Lower lobe of right lung (tissue), 2 donors: ENCODE measurements at regions not wholly inside any gene's neighbourhood (a gene's known extent, or its start where the extent isn't known, plus 50 kb on each side); places are given as distances from the start of the nearest gene placed in this dataset.

Experiments used
- ATAC-seq, 2 donors: fragments of 200-7000 bp; cut with Tn5 transposase; one replicate each; pipeline ENCODE4 v1.9.1; 2020 to 2022; ENCODE audit warnings: mild to moderate bottlenecking in 2 of 2, moderate library complexity in 2 of 2
- DNase-seq: peaks from one replicate; pipeline ENCODE4 v3.0.0-alpha.2; 2020
- H3K27ac ChIP-seq: fragments of 200-600 bp; one replicate; pipeline ENCODE4 v1.8.0; 2022
- H3K27me3 ChIP-seq: fragments of 200-600 bp; one replicate; pipeline ENCODE4 v1.8.0; 2022; ENCODE audit warnings: low read depth
- H3K36me3 ChIP-seq: fragments of 200-600 bp; one replicate; pipeline ENCODE4 v1.8.0; 2022; ENCODE audit warnings: mild to moderate bottlenecking
- H3K4me1 ChIP-seq: fragments of 200-600 bp; one replicate; pipeline ENCODE4 v1.8.0; 2022
- H3K4me3 ChIP-seq: fragments of 200-600 bp; one replicate; pipeline ENCODE4 v1.8.0; 2022; ENCODE audit warnings: mild to moderate bottlenecking
- H3K9me3 ChIP-seq: fragments of 200-600 bp; one replicate; pipeline ENCODE4 v1.8.0; 2022
- intact Hi-C: fragments of 100-400 bp; cut with DNase I; formaldehyde crosslinking; loops from one replicate; pipeline ENCODE4 v1.11.0; 2022
- TF ChIP-seq, protein P1 (sequence below): fragments of 200-600 bp; IDR thresholded peaks from one replicate; pipeline ENCODE4 v1.8.0; 2022; ENCODE audit warnings: antibody characterized with exemption, mild to moderate bottlenecking
- donor health status: DM: no; HTN: yes; CAD: no; lungs with severe emphysema.

GRCh38 chr2:143852759-143853158 lies 667.2 kb downstream of the ZEB2 start:
- H3K27ac ChIP-seq: no peak overlapping the region
- H3K27me3 ChIP-seq: no peaks in the 10 kb centered on the region
- TF ChIP-seq, protein P1, sequence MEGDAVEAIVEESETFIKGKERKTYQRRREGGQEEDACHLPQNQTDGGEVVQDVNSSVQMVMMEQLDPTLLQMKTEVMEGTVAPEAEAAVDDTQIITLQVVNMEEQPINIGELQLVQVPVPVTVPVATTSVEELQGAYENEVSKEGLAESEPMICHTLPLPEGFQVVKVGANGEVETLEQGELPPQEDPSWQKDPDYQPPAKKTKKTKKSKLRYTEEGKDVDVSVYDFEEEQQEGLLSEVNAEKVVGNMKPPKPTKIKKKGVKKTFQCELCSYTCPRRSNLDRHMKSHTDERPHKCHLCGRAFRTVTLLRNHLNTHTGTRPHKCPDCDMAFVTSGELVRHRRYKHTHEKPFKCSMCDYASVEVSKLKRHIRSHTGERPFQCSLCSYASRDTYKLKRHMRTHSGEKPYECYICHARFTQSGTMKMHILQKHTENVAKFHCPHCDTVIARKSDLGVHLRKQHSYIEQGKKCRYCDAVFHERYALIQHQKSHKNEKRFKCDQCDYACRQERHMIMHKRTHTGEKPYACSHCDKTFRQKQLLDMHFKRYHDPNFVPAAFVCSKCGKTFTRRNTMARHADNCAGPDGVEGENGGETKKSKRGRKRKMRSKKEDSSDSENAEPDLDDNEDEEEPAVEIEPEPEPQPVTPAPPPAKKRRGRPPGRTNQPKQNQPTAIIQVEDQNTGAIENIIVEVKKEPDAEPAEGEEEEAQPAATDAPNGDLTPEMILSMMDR: no peak
- H3K36me3 ChIP-seq: no peaks in the 10 kb centered on the region
- no peak overlapping the region for H3K4me3 ChIP-seq
- ATAC-seq (no peak), DNase-seq (no peak)
- intact Hi-C loops: no loop called here
- no peaks in the 10 kb centered on the region for H3K4me1 ChIP-seq
- no peaks in the 10 kb centered on the region for H3K9me3 ChIP-seq

GRCh38 chr2:143850084-143850483 lies 669.8 kb downstream of the ZEB2 start:
- TF ChIP-seq, protein P1: no peak
- Histone ChIP-seq H3K36me3 (no peaks in the 10 kb centered on the region), H3K27ac (no peak overlapping the region), H3K4me3 (no peak overlapping the region), H3K9me3 (no peaks in the 10 kb centered on the region), H3K27me3 (no peaks in the 10 kb centered on the region), H3K4me1 (no peaks in the 10 kb centered on the region)
- DNase-seq: no peak
- ATAC-seq: no peak
- intact Hi-C loops: no loop called here

DNA sequence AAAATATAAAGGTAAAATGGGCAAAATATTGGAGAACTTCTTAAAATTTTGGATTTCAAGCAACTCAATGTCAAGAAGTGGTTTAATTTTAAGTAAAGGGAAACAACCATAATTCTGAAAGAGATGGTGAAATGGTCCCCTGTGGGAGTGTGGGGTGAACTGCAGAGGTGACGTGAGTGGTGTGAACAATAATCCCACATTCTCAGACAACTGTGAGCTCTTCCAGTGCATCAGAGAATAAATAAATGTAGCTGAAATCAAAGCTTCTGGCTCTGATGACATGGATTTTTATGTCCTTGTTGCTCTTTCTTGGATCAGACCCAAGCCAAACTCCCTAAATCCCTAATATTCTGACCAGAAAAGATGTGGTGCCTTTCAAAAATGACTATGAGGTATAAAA lies 672.7 kb downstream of the ZEB2 start:
- TF ChIP-seq, protein P1: no peak
- ATAC-seq: no peak

DNA sequence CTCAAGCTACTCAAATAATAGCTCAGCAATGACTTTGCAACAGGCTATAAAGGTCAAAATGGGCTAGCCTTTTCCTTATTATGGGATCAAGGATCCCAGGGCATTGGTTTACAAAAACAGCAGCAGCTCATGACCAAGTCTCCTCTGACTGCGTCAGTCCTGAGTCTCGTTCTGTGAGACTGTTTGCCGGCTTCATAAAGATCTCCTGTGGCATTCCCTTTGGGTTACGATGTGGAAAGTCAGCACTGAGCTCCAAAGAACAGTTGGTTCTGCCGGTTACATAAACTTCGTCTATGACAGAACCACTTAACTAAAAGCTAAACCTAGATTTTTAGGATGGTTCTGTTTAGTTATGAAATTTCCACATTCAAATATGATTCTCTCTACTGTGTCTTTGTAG lies 674.9 kb downstream of the ZEB2 start:
- ATAC-seq: no peak
- DNase-seq: no peak

More for the DNA sequence above, 672.7 kb downstream of the ZEB2 start:
- no peak for DNase-seq
- Histone ChIP-seq H3K4me1 (no peaks in the 10 kb centered on the region), H3K27me3 (no peaks in the 10 kb centered on the region), H3K36me3 (no peaks in the 10 kb centered on the region), H3K9me3 (no peaks in the 10 kb centered on the region), H3K4me3 (no peak overlapping the region), H3K27ac (no peak overlapping the region)
- intact Hi-C loops: no loop called here

GRCh38 chr2:143843686-143844085 lies 676.2 kb downstream of the ZEB2 start:
- Histone ChIP-seq H3K27me3 (no peaks in the 10 kb centered on the region), H3K4me3 (no peak overlapping the region), H3K36me3 (no peaks in the 10 kb centered on the region), H3K27ac (no peak overlapping the region), H3K9me3 (no peaks in the 10 kb centered on the region), H3K4me1 (no peaks in the 10 kb centered on the region)
- ATAC-seq (no peak), DNase-seq (no peak)
- TF ChIP-seq, protein P1: no peak
- intact Hi-C loops: no loop called here

More for the DNA sequence above, 674.9 kb downstream of the ZEB2 start:
- no peak overlapping the region for H3K27ac ChIP-seq
- TF ChIP-seq, protein P1: no peak
- H3K9me3 ChIP-seq: no peaks in the 10 kb centered on the region
- intact Hi-C loops: no loop called here
- H3K27me3 ChIP-seq: no peaks in the 10 kb centered on the region
- no peaks in the 10 kb centered on the region for H3K36me3 ChIP-seq
- no peak overlapping the region for H3K4me3 ChIP-seq
- no peaks in the 10 kb centered on the region for H3K4me1 ChIP-seq

- no peaks in the 10 kb centered on the region for H3K27me3 ChIP-seq
- intact Hi-C loops: no loop called here
- H3K27ac ChIP-seq: no peak overlapping the region
- H3K4me1 ChIP-seq: no peaks in the 10 kb centered on the region
- DNase-seq (no peak), ATAC-seq (no peak)
- no peaks in the 10 kb centered on the region for H3K9me3 ChIP-seq
- H3K4me3 ChIP-seq: no peak overlapping the region
- TF ChIP-seq, protein P1: no peak
- H3K36me3 ChIP-seq: no peaks in the 10 kb centered on the region
Measured at GRCh38 chr2:143842836-143843235, 677.1 kb downstream of the ZEB2 start.
